ENCODE measurements at regions not wholly inside any gene's neighbourhood (a gene's known extent, or its start where the extent isn't known, plus 50 kb on each side); places are given as distances from the start of the nearest gene placed in this dataset.

- TF ChIP-seq CTCF (IDR thresholded peaks at IDR 0.05) = no peak
- TF ChIP-seq POLR2A (IDR thresholded peaks at IDR 0.05) = no peak
Observed at GRCh38 chr5:92951746-92952145, 629.3 kb downstream of the NR2F1-AS1 start.

Data from thyroid gland (tissue), 4 donors.